SK-N-SH (cell line): ENCODE measurements at regions not wholly inside any gene's neighbourhood (a gene's known extent, or its start where the extent isn't known, plus 50 kb on each side); places are given as distances from the start of the nearest gene placed in this dataset.

Source experiments
- CTCF ChIA-PET: fragments of 300-600, 350-600 bp; formaldehyde crosslinking; extraction: SDS; loops from one replicate; lab custom pipeline; 2021; lab: Yijun Ruan, JAX
- POLR2A ChIA-PET: fragments of 350-600 bp; sonication (Branson Sonifier 250); formaldehyde crosslinking; extraction: SDS; loops from one replicate; lab custom pipeline; 2020; ENCODE audit warnings: antibody characterized with exemption, inconsistent platforms; lab: Yijun Ruan, JAX
- DNase-seq: peaks from one replicate; pipeline ENCODE4 v3.0.0; 2012
- H2AFZ ChIP-seq: fragments of 200-600 bp; sonication (generic); 2 replicates; pipeline ENCODE4 v1.8.1; 2016; ENCODE audit warnings: antibody characterized with exemption, mild to moderate bottlenecking, low read depth
- H3F3A ChIP-seq: fragments of 200-600 bp; sonication (generic); replicated peaks from 2 replicates; pipeline ENCODE3; 2016; ENCODE audit warnings: antibody characterized with exemption, mild to moderate bottlenecking; ENCODE audit not compliant: insufficient read depth
- H3K27ac ChIP-seq, 2 experiments: fragments of 200-500 bp in 1 of 2; fragments of 200-600 bp in 1 of 2; sonication (Bioruptor generic) in 1 of 2; sonication (generic), shearing (Covaris generic) in 1 of 2; 2 replicates each; pipeline versions ENCODE4 v1.5.1 to v1.6.1; 2014 to 2016; ENCODE audit warnings: low read depth in 2 of 2, inconsistent platforms in 1 of 2, low read length in 1 of 2, mild to moderate bottlenecking in 1 of 2, mixed read lengths in 1 of 2
- H3K27me3 ChIP-seq: fragments of 200-600 bp; sonication (generic), shearing (Covaris generic); 2 replicates; pipeline ENCODE4 v1.6.1; 2016; ENCODE audit warnings: mixed run types; ENCODE audit not compliant: insufficient read depth
- H3K36me3 ChIP-seq, 2 experiments: fragments of 200-500 bp in 1 of 2; fragments of 200-600 bp in 1 of 2; sonication (Bioruptor generic) in 1 of 2; sonication (generic) in 1 of 2; replicated peaks in 1 of 2; 2 replicates each; pipeline versions ENCODE3 to v1.5.1; 2014 to 2016; ENCODE audit warnings: low read length in 1 of 2, mild to moderate bottlenecking in 1 of 2; ENCODE audit not compliant: insufficient read depth in 2 of 2, control insufficient read depth in 1 of 2
- H3K4me1 ChIP-seq, 2 experiments: fragments of 200-500 bp in 1 of 2; fragments of 200-600 bp in 1 of 2; sonication (Bioruptor generic) in 1 of 2; sonication (generic), shearing (Covaris generic) in 1 of 2; 2 replicates each; pipeline versions ENCODE4 v1.5.1 to v1.6.1; 2014 to 2016; ENCODE audit warnings: low read depth in 1 of 2, low read length in 1 of 2, mixed run types in 1 of 2; ENCODE audit not compliant: insufficient read depth in 2 of 2, control insufficient read depth in 1 of 2
- H3K4me2 ChIP-seq: fragments of 200-600 bp; sonication (generic), shearing (Covaris generic); 2 replicates; pipeline ENCODE4 v1.6.1; 2017; ENCODE audit warnings: mixed run types
- H3K4me3 ChIP-seq, 2 experiments: fragments of 200-500 bp in 1 of 2; fragments of 200-600 bp in 1 of 2; sonication (Bioruptor generic) in 1 of 2; sonication (generic), shearing (Covaris generic) in 1 of 2; 2 replicates each; pipeline versions ENCODE4 v1.5.1 to v1.8.1; 2014 to 2016; ENCODE audit warnings: low read depth in 2 of 2, inconsistent platforms in 1 of 2, low read length in 1 of 2, mild to moderate bottlenecking in 1 of 2, mixed read lengths in 1 of 2, moderate library complexity in 1 of 2
- H3K79me2 ChIP-seq: fragments of 200-600 bp; sonication (generic); 2 replicates; pipeline ENCODE4 v1.8.1; 2017; ENCODE audit warnings: mild to moderate bottlenecking; ENCODE audit not compliant: insufficient read depth
- H3K9ac ChIP-seq: fragments of 200-600 bp; sonication (generic); 2 replicates; pipeline ENCODE4 v1.6.1; 2017; ENCODE audit warnings: mixed run types
- H3K9me2 ChIP-seq: fragments of 200-600 bp; sonication (generic); 2 replicates; pipeline ENCODE4 v1.6.1; 2017; ENCODE audit warnings: mixed run types
- H3K9me3 ChIP-seq: fragments of 200-600 bp; sonication (generic); 2 replicates; pipeline ENCODE4 v1.6.1; 2017; ENCODE audit warnings: mixed run types, mild to moderate bottlenecking, moderate library complexity
- H4K20me1 ChIP-seq: fragments of 200-600 bp; sonication (generic); 2 replicates; pipeline ENCODE4 v1.6.1; 2017; ENCODE audit warnings: mild to moderate bottlenecking, mixed run types; ENCODE audit not compliant: insufficient read depth
- EP300 ChIP-seq, 2 experiments: IDR thresholded peaks; 2 replicates each; pipeline versions ENCODE4 v1.4.0 to v1.6.1; 2012; ENCODE audit warnings: borderline replicate concordance in 1 of 2, low read depth in 1 of 2, low read length in 1 of 2
- EZH2phosphoT487 ChIP-seq: fragments of 200-600 bp; sonication (generic); IDR thresholded peaks from 2 replicates; pipeline ENCODE4 v1.6.1; 2017; ENCODE audit warnings: low read depth, mixed run types, mild to moderate bottlenecking, antibody characterized with exemption, moderate library complexity, borderline replicate concordance
- FOSL2 ChIP-seq: IDR thresholded peaks from 2 replicates; pipeline ENCODE4 v1.4.0; 2012; ENCODE audit warnings: low read depth, mild to moderate bottlenecking, moderate library complexity, borderline replicate concordance
- FOXJ3 ChIP-seq: sonication (generic); formaldehyde crosslinking; IDR thresholded peaks from 2 replicates; pipeline ENCODE4 v1.5.1; 2020; ENCODE audit warnings: mild to moderate bottlenecking, missing genetic modification reagents
- GABPA ChIP-seq: IDR thresholded peaks from 2 replicates; pipeline ENCODE4 v1.4.0; 2012; ENCODE audit warnings: low read depth, mild to moderate bottlenecking
- GATA2 ChIP-seq: sonication (generic); formaldehyde crosslinking; IDR thresholded peaks from 2 replicates; pipeline ENCODE4 v1.5.0; 2020; ENCODE audit warnings: mild to moderate bottlenecking, missing genetic modification reagents
- JUND ChIP-seq: IDR thresholded peaks from 2 replicates; pipeline ENCODE4 v1.4.0; 2012
- MEF2A ChIP-seq: IDR thresholded peaks from 2 replicates; pipeline ENCODE4 v1.4.0; 2012; ENCODE audit warnings: low read depth, borderline replicate concordance
- NFIC ChIP-seq: IDR thresholded peaks from 2 replicates; pipeline ENCODE4 v1.4.0; 2012; ENCODE audit warnings: borderline replicate concordance
- NRF1 ChIP-seq: IDR thresholded peaks from 2 replicates; pipeline ENCODE4 v1.6.1; 2012; ENCODE audit warnings: low read depth, mild to moderate bottlenecking, low read length
- RAD21 ChIP-seq: IDR thresholded peaks from 2 replicates; pipeline ENCODE4 v1.6.1; 2012; ENCODE audit warnings: mild to moderate bottlenecking, low read length
- TAF1 ChIP-seq: IDR thresholded peaks from 2 replicates; pipeline ENCODE4 v1.6.1; 2012; ENCODE audit warnings: low read depth, mild to moderate bottlenecking, low read length, moderate library complexity, borderline replicate concordance
- TCF12 ChIP-seq: IDR thresholded peaks from 2 replicates; pipeline ENCODE4 v1.4.0; 2012
- USF1 ChIP-seq: IDR thresholded peaks from 2 replicates; pipeline ENCODE4 v1.4.0; 2012; ENCODE audit warnings: low read depth, borderline replicate concordance
- YY1 ChIP-seq: IDR thresholded peaks from 2 replicates; pipeline ENCODE4 v1.4.0; 2012; ENCODE audit warnings: low read depth, mild to moderate bottlenecking
- ZBTB33 ChIP-seq: IDR thresholded peaks from 2 replicates; pipeline ENCODE4 v1.4.0; 2012; ENCODE audit warnings: low read depth, borderline replicate concordance
- WGBS: methylation state at CpG from one replicate; pipeline ENCODE4 v1.1.6; 2017; ENCODE audit warnings: low lambda C conversion rate; 5-methylcytosine and 5-hydroxymethylcytosine counted together
- TF ChIP-seq, protein P1 (sequence below): IDR thresholded peaks from 2 replicates; pipeline ENCODE4; 2012
- TF ChIP-seq, protein P2 (sequence below): fragments of 150-350 bp; IDR thresholded peaks from 2 replicates; pipeline ENCODE4 v1.6.1; 2017; ENCODE audit warnings: antibody characterized with exemption, low read length, low read depth, borderline replicate concordance
- TF ChIP-seq, protein P3 (sequence below): IDR thresholded peaks from 2 replicates; pipeline ENCODE4 v1.4.0; 2012; ENCODE audit warnings: low read depth

GRCh38 chr1:82485591-82486369 lies 685.0 kb downstream of the ADGRL2 start:
- Histone ChIP-seq H3K27me3 (no peaks in the 10 kb centered on the region), H3K9ac (no peak overlapping the region), H3K9me2 (no peaks in the 10 kb centered on the region), H3K27ac (no peak overlapping the region), H3K36me3 (no peaks in the 10 kb centered on the region), H3K4me1 (no peaks in the 10 kb centered on the region), H3K4me3 (no peak overlapping the region), H2AFZ (no peak overlapping the region), H4K20me1 (no peaks in the 10 kb centered on the region), H3K79me2 (no peaks in the 10 kb centered on the region), H3F3A (no peaks in the 10 kb centered on the region), H3K9me3 (no peaks in the 10 kb centered on the region), H3K4me2 (no peak overlapping the region)
- ChIA-PET CTCF (interaction anchor here (0.6 kb wide), 1 partner anchor 590 kb away, joined by 3 read pairs; no protein-coding TSS in a partner anchor), POLR2A (no interaction called here)
- DNase-seq: no peak
- 57% methylated on average over 4 of the region's 4 CpGs for WGBS
- TF ChIP-seq GATA2 (no peak), FOXJ3 (CRISPR knock-in tag) (no peak), FOSL2 (no peak), USF1 (no peak), NFIC (no peak), RAD21 (no peak), MEF2A (no peak), EP300 (IDR thresholded peaks at IDR 0.05; ENCODE audit: borderline replicate concordance in 1 of 2, low read depth in 1 of 2, low read length in 1 of 2) (no peak), GABPA (no peak), EZH2phosphoT487 (no peak)
- TF ChIP-seq, protein P1, sequence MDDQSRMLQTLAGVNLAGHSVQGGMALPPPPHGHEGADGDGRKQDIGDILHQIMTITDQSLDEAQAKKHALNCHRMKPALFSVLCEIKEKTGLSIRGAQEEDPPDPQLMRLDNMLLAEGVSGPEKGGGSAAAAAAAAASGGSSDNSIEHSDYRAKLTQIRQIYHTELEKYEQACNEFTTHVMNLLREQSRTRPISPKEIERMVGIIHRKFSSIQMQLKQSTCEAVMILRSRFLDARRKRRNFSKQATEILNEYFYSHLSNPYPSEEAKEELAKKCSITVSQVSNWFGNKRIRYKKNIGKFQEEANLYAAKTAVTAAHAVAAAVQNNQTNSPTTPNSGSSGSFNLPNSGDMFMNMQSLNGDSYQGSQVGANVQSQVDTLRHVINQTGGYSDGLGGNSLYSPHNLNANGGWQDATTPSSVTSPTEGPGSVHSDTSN: no peak
- TF ChIP-seq, protein P2, sequence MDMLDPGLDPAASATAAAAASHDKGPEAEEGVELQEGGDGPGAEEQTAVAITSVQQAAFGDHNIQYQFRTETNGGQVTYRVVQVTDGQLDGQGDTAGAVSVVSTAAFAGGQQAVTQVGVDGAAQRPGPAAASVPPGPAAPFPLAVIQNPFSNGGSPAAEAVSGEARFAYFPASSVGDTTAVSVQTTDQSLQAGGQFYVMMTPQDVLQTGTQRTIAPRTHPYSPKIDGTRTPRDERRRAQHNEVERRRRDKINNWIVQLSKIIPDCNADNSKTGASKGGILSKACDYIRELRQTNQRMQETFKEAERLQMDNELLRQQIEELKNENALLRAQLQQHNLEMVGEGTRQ: no peak

DNA sequence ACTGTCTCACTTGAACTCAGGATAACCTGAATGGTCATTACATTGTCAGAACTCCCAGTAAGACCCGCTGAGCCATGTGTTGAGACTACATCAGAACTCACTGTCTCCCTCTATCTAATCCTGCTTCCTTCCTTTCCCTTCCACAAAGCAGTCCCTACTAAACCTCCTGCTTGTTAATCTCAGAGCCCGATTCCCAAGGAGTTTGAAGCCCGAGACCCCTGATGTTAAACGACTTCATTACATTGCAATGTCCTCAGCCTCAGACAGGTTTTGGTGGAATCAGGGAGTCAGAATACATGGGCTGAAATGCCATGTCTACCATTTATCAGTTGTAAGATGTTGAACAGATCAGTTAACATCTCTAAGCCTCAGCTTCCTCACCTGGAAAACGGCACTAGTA lies 682.4 kb downstream of the ADGRL2 start:
- no peaks in the 10 kb centered on the region for H3K36me3 ChIP-seq
- no peak for DNase-seq
- H3K4me2 ChIP-seq: no peak overlapping the region
- no peaks in the 10 kb centered on the region for H3F3A ChIP-seq
- H3K9me2 ChIP-seq: no peaks in the 10 kb centered on the region
- no peaks in the 10 kb centered on the region for H3K27me3 ChIP-seq
- no peaks in the 10 kb centered on the region for H3K9me3 ChIP-seq
- CTCF ChIA-PET: no interaction called here
- H2AFZ ChIP-seq: no peak overlapping the region
- H4K20me1 ChIP-seq: no peaks in the 10 kb centered on the region
- WGBS: 72% methylated on average over 5 of the region's 5 CpGs
- no peak overlapping the region for H3K27ac ChIP-seq
- no peak overlapping the region for H3K4me3 ChIP-seq
- H3K79me2 ChIP-seq: no peaks in the 10 kb centered on the region
- POLR2A ChIA-PET: no interaction called here
- no peak overlapping the region for H3K9ac ChIP-seq
- H3K4me1 ChIP-seq: no peaks in the 10 kb centered on the region
- TF ChIP-seq TAF1 (no peak), RAD21 (no peak), MEF2A (no peak), ZBTB33 (no peak), YY1 (no peak), JUND (no peak), TCF12 (no peak), FOSL2 (no peak), FOXJ3 (CRISPR knock-in tag) (no peak), NRF1 (no peak), EZH2phosphoT487 (no peak)
- TF ChIP-seq, protein P3, sequence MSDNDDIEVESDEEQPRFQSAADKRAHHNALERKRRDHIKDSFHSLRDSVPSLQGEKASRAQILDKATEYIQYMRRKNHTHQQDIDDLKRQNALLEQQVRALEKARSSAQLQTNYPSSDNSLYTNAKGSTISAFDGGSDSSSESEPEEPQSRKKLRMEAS: no peak
